Erythroblast (primary cell): ENCODE measurements at regions not wholly inside any gene's neighbourhood (a gene's known extent, or its start where the extent isn't known, plus 50 kb on each side); places are given as distances from the start of the nearest gene placed in this dataset.

Experiments
- DNase-seq, 2 experiments: peaks; one replicate each; lab custom pipeline; 2025; lab: John Stamatoyannopoulos, UW
- GATA1 ChIP-seq: IDR thresholded peaks from 2 replicates; pipeline ENCODE4 v1.6.1; 2011; ENCODE audit warnings: low read depth, mild to moderate bottlenecking, control low read depth, low read length, moderate library complexity
- POLR2A ChIP-seq: IDR thresholded peaks from 2 replicates; pipeline ENCODE4 v1.6.1; 2011; ENCODE audit warnings: mild to moderate bottlenecking, low read length

- DNase-seq = no peak
- no peak for TF ChIP-seq GATA1
- no peak for TF ChIP-seq POLR2A
Measured at GRCh38 chr2:128720080-128721022, 401.7 kb upstream of the HS6ST1 start.

GRCh38 chr2:128721096-128721495, 402.4 kb upstream of the HS6ST1 start:
- TF ChIP-seq POLR2A (no peak), GATA1 (no peak)

DNA sequence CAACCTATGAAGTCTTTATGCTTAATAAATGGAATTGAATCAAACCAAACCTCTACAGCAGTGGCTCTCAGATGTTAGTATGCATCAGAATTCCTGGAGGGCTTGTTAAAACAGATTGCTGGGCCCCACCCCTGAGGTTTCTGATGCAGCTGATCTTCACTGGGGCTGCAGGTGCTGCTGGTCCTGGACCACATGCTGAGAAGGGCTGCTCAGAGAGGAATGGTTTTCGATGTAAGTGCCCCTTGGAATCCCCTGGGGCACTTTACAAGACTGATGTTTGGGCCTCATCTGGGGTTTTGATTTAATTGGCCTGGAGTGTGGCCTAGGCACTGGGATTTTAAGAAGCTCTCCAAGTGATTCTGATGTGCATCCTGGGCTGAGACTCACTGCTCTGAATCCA, 403.8 kb upstream of the HS6ST1 start:
- TF ChIP-seq POLR2A (no peak), GATA1 (no peak)
- DNase-seq = no peak

More at GRCh38 chr2:128721096-128721495, 402.4 kb upstream of the HS6ST1 start:
- DNase-seq = no peak

- no peak for DNase-seq
- no peak for TF ChIP-seq GATA1
- TF ChIP-seq POLR2A = no peak
Measured at GRCh38 chr2:128724547-128724946, 405.9 kb upstream of the HS6ST1 start.

DNA sequence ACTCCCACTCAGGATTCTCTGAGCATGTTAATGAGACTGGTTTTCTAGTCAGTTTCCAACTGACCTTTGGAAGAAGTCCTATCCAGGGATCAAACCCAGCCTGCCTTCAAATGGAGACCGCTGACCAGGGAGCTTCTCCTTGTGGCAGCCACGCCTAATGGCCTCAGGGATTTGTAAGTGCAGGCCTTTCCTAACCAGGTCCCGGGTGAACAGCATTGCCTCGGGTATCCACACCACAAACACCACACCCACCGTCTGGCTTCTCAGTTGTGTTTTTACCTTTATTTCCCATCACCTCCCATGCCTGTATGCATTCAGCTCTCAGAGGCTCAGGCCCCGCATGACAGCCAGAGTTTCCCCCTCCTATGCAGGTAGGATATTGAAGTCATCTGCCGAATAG, 406.3 kb upstream of the HS6ST1 start:
- TF ChIP-seq POLR2A (no peak), GATA1 (no peak)
- no peak for DNase-seq

GRCh38 chr2:128726236-128726635, 407.6 kb upstream of the HS6ST1 start:
- DNase-seq = no peak
- TF ChIP-seq GATA1 (no peak), POLR2A (no peak)

DNA sequence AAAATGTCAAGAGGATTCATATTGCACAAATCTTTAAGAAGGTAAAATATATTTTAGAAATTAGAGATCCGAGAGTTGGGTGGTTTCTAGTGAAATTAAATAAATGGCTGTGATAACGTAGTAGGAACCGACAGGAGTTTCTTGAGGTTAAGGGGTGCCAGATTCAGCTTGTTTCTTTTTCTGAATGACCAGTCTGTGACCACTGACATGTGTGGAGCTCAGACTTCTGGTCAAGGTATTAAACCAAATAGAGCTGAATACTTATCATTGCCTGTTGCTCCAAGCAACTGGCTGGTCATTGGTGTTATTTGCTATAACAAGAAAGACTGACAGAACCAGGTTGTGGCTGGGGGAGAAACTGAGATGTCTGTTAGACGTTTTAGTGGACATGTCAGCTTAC, 408.2 kb upstream of the HS6ST1 start:
- DNase-seq = no peak
- no peak for TF ChIP-seq GATA1
- no peak for TF ChIP-seq POLR2A

- TF ChIP-seq GATA1 (no peak), POLR2A (no peak)
- DNase-seq = no peak
Measured at GRCh38 chr2:128727404-128727803, 408.7 kb upstream of the HS6ST1 start.

GRCh38 chr2:128727914-128728313, 409.2 kb upstream of the HS6ST1 start:
- TF ChIP-seq GATA1 = no peak
- TF ChIP-seq POLR2A = no peak
- no peak for DNase-seq

- TF ChIP-seq GATA1 (no peak), POLR2A (no peak)
- no peak for DNase-seq
Measured at GRCh38 chr2:128729051-128729450, 410.4 kb upstream of the HS6ST1 start.

DNA sequence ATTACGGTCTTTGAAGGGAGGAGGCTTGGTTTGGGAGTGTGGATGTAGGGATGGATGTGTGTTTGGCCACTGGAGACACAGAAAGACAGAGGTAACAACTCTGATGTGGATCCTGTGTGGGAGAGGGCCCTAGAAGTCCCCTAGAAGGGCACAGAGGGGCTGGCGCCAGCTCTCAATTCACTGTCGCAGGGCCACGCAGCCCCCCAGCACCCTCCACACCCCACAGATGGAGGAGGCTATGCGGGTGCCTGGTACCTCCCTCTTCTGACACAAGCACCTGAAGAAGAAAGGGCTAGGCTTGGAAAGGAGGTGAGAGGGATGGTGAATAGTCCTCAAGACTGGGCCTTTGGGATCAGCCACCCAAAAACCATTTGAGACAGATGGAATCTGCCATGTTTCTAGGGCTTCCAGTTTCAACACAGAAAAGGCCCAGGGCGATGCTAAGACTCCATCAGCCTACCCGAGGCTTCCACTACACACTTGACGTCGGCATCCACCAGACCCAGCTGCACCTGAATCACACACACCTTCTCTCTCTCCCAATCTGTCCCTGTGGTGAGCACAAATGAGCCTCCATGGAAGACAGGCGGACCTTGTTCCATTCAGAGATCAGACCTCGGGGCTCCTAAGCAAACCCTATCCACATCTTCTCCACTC, 413.5 kb upstream of the HS6ST1 start:
- TF ChIP-seq POLR2A = no peak
- no peak for DNase-seq

- TF ChIP-seq POLR2A = no peak
- no peak for TF ChIP-seq GATA1
Measured at GRCh38 chr2:128732976-128733431, 414.3 kb upstream of the HS6ST1 start.

GRCh38 chr2:128733450-128733849, 414.8 kb upstream of the HS6ST1 start:
- no peak for TF ChIP-seq POLR2A
- no peak for TF ChIP-seq GATA1
- no peak for DNase-seq

More at GRCh38 chr2:128732976-128733431, 414.3 kb upstream of the HS6ST1 start:
- no peak for DNase-seq

GRCh38 chr2:128734521-128735295, 416.0 kb upstream of the HS6ST1 start:
- no peak for DNase-seq
- TF ChIP-seq POLR2A = no peak
- TF ChIP-seq GATA1 = no peak
